Right lobe of liver (tissue), 6 donors: ENCODE measurements at regions not wholly inside any gene's neighbourhood (a gene's known extent, or its start where the extent isn't known, plus 50 kb on each side); places are given as distances from the start of the nearest gene placed in this dataset.

Source experiments
- ATAC-seq, 4 donors: fragments of 200-7000 bp; cut with Tn5 transposase; one replicate each; pipeline ENCODE4 v1.9.1; 2020; ENCODE audit warnings: mild to moderate bottlenecking in 4 of 4, moderate library complexity in 4 of 4
- DNase-seq, 3 donors: peaks; one replicate each; pipeline ENCODE4 v3.0.0-alpha.2; 2020
- H3K27ac ChIP-seq, 3 donors: fragments of 200-600 bp; one replicate each; pipeline ENCODE4 v1.8.0; 2022
- H3K27me3 ChIP-seq, 2 donors: fragments of 200-600 bp; one replicate each; pipeline ENCODE4 v1.8.0; 2022
- H3K36me3 ChIP-seq, 4 donors: fragments of 200-600 bp; sonication (generic) in 1 of 4; one replicate each; pipeline versions ENCODE4 v1.5.1 to v1.8.0; 2017 to 2022; ENCODE audit warnings: control low read depth in 1 of 4
- H3K4me1 ChIP-seq, 4 donors: fragments of 200-600 bp; sonication (generic) in 1 of 4; one replicate each; pipeline versions ENCODE4 v1.5.1 to v1.8.0; 2017 to 2022; ENCODE audit warnings: control low read depth in 1 of 4
- H3K4me3 ChIP-seq, 3 donors: fragments of 200-600 bp; one replicate each; pipeline ENCODE4 v1.8.0; 2022
- H3K9me3 ChIP-seq, 4 donors: fragments of 200-600 bp; sonication (generic) in 1 of 4; one replicate each; pipeline versions ENCODE4 v1.5.1 to v1.8.0; 2017 to 2022; ENCODE audit warnings: control low read depth in 1 of 4
- POLR2A ChIP-seq: fragments of 450-650 bp; IDR thresholded peaks from one replicate; pipeline ENCODE4 v1.6.1; 2017; ENCODE audit warnings: antibody characterized with exemption, mild to moderate bottlenecking
- WGBS: methylation state at CpG from one replicate; pipeline ENCODE4 v1.1.6; 2018; ENCODE audit warnings: low coverage, low lambda C conversion rate; ENCODE audit not compliant: insufficient coverage; ENCODE audit errors: missing lambda C conversion rate; 5-methylcytosine and 5-hydroxymethylcytosine counted together
- intact Hi-C, 2 donors: fragments of 100-400 bp; cut with DNase I; formaldehyde crosslinking; loops; one replicate each; pipeline versions ENCODE4 v1.11.2 to v1.14.1; 2022
- TF ChIP-seq, protein P1 (sequence below), 4 donors: fragments of 200-600 bp in 3 of 4; fragments of 450-650 bp in 1 of 4; IDR thresholded peaks; one replicate each; pipeline versions ENCODE4 v1.5.1 to v1.8.0; 2016 to 2022; ENCODE audit warnings: antibody characterized with exemption in 4 of 4, mild to moderate bottlenecking in 2 of 4
- donor health status: DM: no; HTN: yes; CAD: no.
- donor health status: DM: no; HTN: no; CAD: no.
- donor health status: DM: no; HTN: no; CAD: no.
- donor health status: DM: no; HTN: yes; CAD: no.
- donor health status: DM: no; HTN: yes; CAD: no.

DNA sequence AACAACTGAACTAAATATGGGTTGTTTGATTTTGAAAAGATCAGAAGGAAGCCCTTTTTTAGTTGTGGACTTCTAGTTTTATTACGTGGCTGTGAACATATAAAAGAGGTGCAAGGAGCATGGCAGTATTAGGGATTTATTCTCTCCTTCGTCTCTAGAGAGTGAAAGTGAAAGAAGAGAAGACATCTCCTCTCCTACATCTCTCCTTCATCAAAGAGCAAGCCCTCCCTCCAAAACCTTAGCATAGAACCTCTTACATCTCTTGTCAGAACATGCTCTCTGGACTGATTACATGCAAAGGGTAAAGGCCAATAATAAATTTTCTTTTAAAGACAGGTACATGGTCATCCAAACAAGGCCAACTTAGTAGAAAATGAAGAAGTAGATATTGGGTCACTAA lies 184.3 kb upstream of the IRX1 start:
- DNase-seq (no peak), ATAC-seq (no peak)
- peaks cover 0 to 4% (median 0%) of the 10 kb centered on the region in 4 donors for H3K9me3 ChIP-seq
- TF ChIP-seq, protein P1, sequence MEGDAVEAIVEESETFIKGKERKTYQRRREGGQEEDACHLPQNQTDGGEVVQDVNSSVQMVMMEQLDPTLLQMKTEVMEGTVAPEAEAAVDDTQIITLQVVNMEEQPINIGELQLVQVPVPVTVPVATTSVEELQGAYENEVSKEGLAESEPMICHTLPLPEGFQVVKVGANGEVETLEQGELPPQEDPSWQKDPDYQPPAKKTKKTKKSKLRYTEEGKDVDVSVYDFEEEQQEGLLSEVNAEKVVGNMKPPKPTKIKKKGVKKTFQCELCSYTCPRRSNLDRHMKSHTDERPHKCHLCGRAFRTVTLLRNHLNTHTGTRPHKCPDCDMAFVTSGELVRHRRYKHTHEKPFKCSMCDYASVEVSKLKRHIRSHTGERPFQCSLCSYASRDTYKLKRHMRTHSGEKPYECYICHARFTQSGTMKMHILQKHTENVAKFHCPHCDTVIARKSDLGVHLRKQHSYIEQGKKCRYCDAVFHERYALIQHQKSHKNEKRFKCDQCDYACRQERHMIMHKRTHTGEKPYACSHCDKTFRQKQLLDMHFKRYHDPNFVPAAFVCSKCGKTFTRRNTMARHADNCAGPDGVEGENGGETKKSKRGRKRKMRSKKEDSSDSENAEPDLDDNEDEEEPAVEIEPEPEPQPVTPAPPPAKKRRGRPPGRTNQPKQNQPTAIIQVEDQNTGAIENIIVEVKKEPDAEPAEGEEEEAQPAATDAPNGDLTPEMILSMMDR (IDR thresholded peaks at IDR 0.05) = no peak
- no peak for TF ChIP-seq POLR2A
- H3K4me3 ChIP-seq = no peak overlapping the region
- intact Hi-C loops = no loop called here
- no peaks in the 10 kb centered on the region for H3K4me1 ChIP-seq
- 27% methylated on average over 2 of the region's 2 CpGs for WGBS
- no peaks in the 10 kb centered on the region for H3K36me3 ChIP-seq
- H3K27ac ChIP-seq = no peak overlapping the region
- no peaks in the 10 kb centered on the region for H3K27me3 ChIP-seq

DNA sequence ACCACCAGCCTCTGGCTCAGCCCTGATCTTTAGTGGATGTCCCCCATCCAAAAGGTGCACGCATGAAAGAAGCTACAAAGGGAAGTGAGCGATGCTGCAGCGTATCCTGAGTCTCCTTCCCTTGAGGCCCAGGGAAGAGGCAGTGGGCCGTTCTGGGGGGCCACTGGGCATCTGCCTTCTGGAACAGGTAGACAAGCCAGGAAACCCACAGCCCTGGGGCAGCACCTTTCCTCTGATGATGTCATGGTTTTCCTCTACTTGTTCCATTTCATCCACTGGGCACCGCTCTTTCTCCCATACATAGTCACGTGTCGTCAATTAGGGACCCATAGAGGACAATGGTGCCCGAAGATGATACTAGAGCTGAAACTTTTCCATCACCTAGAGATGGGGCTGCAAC lies 194.0 kb upstream of the IRX1 start:
- Histone ChIP-seq H3K9me3 (no peaks in the 10 kb centered on the region), H3K27ac (no peak overlapping the region), H3K27me3 (no peaks in the 10 kb centered on the region), H3K4me3 (no peak overlapping the region), H3K36me3 (no peaks in the 10 kb centered on the region), H3K4me1 (no peaks in the 10 kb centered on the region)
- no peak for TF ChIP-seq POLR2A
- TF ChIP-seq, protein P1 (IDR thresholded peaks at IDR 0.05) = no peak
- 56% methylated on average over 7 of the region's 8 CpGs for WGBS
- no peak for ATAC-seq
- intact Hi-C loops = no loop called here
- DNase-seq = no peak

DNA sequence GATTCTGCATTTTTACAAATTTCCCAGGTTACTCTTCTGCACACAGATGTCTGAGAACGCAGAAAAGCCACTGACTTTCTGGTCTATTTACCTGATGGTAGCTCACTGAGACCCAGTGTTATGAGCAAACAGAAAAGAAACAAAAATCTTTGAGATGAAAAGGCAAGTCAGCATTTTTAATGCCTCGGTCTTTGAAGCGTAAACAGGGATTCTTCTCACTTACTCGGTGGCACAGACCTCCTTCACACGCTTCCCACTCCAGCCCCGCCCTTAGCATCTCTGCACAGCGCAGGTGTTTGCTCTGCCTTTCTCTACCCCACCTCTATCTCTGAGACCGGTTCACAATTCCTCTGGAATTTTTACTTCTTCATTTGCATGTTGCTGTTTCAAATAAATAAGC lies 195.0 kb upstream of the IRX1 start:
- no peak for TF ChIP-seq POLR2A
- TF ChIP-seq, protein P1 (IDR thresholded peaks at IDR 0.05) = no peak
- 63% methylated on average over 8 of the region's 8 CpGs for WGBS
- H3K27me3 ChIP-seq = no peaks in the 10 kb centered on the region

DNA sequence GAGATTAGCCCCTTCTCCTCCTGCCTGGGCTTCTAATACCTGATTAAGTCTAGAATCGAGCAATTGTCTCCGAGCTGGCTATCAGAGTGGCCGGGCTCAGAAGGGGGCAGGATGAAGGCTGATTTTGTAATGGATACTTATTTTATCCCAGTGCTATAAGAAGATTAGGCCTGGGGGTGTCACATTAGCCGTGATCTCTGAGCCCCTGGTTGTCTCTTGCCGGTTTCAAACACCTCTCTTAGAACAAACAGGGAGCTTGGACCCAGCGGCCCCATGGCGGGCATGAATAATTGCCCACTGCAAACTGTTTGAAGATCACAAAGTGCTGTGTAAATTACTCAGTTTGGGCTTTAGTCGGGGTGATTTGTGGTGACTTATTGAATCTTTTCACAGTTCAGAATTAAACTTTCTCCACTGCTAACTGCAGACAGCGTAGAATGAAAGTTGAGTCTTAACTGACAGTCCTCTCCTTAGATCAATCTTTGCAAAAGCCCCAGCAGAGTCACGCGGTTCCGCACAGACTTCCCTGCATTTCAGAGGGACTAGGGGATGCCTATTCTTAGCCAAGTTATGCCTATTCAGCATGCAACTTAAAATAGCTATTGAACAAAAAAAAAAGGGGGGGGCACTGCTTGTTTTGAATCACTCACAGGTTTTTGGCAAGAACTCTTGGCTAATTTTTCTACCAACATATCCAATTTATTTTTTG lies 200.6 kb upstream of the IRX1 start:
- H3K4me1 ChIP-seq = no peaks in the 10 kb centered on the region
- no peaks in the 10 kb centered on the region for H3K9me3 ChIP-seq
- intact Hi-C loops = no loop called here
- DNase-seq = no peak
- H3K27me3 ChIP-seq = no peaks in the 10 kb centered on the region
- 14% methylated on average over 8 of the region's 12 CpGs for WGBS
- no peak overlapping the region for H3K27ac ChIP-seq
- ATAC-seq = no peak
- TF ChIP-seq, protein P1 (IDR thresholded peaks at IDR 0.05) = no peak
- TF ChIP-seq POLR2A = no peak
- no peaks in the 10 kb centered on the region for H3K36me3 ChIP-seq
- H3K4me3 ChIP-seq = no peak overlapping the region

More for the DNA sequence above, 195.0 kb upstream of the IRX1 start:
- H3K27ac ChIP-seq = no peak overlapping the region
- H3K9me3 ChIP-seq = no peaks in the 10 kb centered on the region
- DNase-seq (no peak), ATAC-seq (no peak)
- no peaks in the 10 kb centered on the region for H3K4me1 ChIP-seq
- intact Hi-C loops = no loop called here
- H3K36me3 ChIP-seq = no peaks in the 10 kb centered on the region
- H3K4me3 ChIP-seq = no peak overlapping the region
